ENCODE measurements at regions not wholly inside any gene's neighbourhood (a gene's known extent, or its start where the extent isn't known, plus 50 kb on each side); places are given as distances from the start of the nearest gene placed in this dataset.

GRCh38 chr1:4172644-4173599 lies 272.9 kb upstream of the C1orf174 start:
- TF ChIP-seq TARDBP (IDR thresholded peaks at IDR 0.05) (no peak), FOXK2 (IDR thresholded peaks at IDR 0.05) (no peak), CTBP1 (IDR thresholded peaks at IDR 0.05; ENCODE audit: borderline replicate concordance) (no peak), SP1 (IDR thresholded peaks at IDR 0.05) (no peak), FOXM1 (IDR thresholded peaks at IDR 0.05; ENCODE audit: borderline replicate concordance) (no peak), ELF4 (IDR thresholded peaks at IDR 0.05) (no peak), ARNT (IDR thresholded peaks at IDR 0.05) (no peak), BHLHE40 (IDR thresholded peaks at IDR 0.05; ENCODE audit: borderline replicate concordance) (no peak), HDGF (IDR thresholded peaks at IDR 0.05; ENCODE audit: borderline replicate concordance) (no peak), FOXA1 (IDR thresholded peaks at IDR 0.05) (no peak), ZNF384 (IDR thresholded peaks at IDR 0.05) (no peak), LEF1 (IDR thresholded peaks at IDR 0.05; ENCODE audit: borderline replicate concordance) (no peak)
